Uterus (tissue), 2 donors: ENCODE measurements at regions not wholly inside any gene's neighbourhood (a gene's known extent, or its start where the extent isn't known, plus 50 kb on each side); places are given as distances from the start of the nearest gene placed in this dataset.

Experiments
- CTCF ChIP-seq, 4 experiments: fragments of 200-600 bp in 2 of 4; fragments of 450-650 bp in 2 of 4; sonication (generic) in 2 of 4; IDR thresholded peaks; one replicate each; pipeline ENCODE4 v1.5.1; 2016 to 2019; ENCODE audit warnings: antibody characterized with exemption in 4 of 4, mild to moderate bottlenecking in 2 of 4, moderate library complexity in 1 of 4
- POLR2A ChIP-seq, 2 donors: fragments of 450-650 bp; IDR thresholded peaks; one replicate each; pipeline ENCODE4 v1.6.1; 2016; ENCODE audit warnings: antibody characterized with exemption in 2 of 2, mild to moderate bottlenecking in 1 of 2, moderate library complexity in 1 of 2

- TF ChIP-seq CTCF (IDR thresholded peaks at IDR 0.05) (no peak), POLR2A (IDR thresholded peaks at IDR 0.05) (no peak)
Measured at GRCh38 chr16:55989569-55989907, 114.4 kb upstream of the CES5A start.
